Loucy (cell line): ENCODE measurements at regions not wholly inside any gene's neighbourhood (a gene's known extent, or its start where the extent isn't known, plus 50 kb on each side); places are given as distances from the start of the nearest gene placed in this dataset.

Experiments
- H2AFZ ChIP-seq: fragments of 200-600 bp; sonication (generic); 2 replicates; pipeline ENCODE4 v1.6.0; 2016; ENCODE audit warnings: antibody characterized with exemption, mild to moderate bottlenecking, low read length, moderate library complexity
- H3F3A ChIP-seq: fragments of 200-600 bp; 2 replicates; pipeline ENCODE4 v1.6.0; 2016; ENCODE audit warnings: antibody characterized with exemption, low read depth, mild to moderate bottlenecking
- H3K27me3 ChIP-seq: fragments of 200-600 bp; sonication (generic); 2 replicates; pipeline ENCODE4 v1.6.1; 2014; ENCODE audit warnings: low read length, mild to moderate bottlenecking; ENCODE audit not compliant: insufficient read depth, poor library complexity, severe bottlenecking
- H3K36me3 ChIP-seq: fragments of 200-600 bp; sonication (generic); 2 replicates; pipeline ENCODE4 v1.6.1; 2016; ENCODE audit warnings: low read length; ENCODE audit not compliant: insufficient read depth
- H3K4me1 ChIP-seq: fragments of 200-600 bp; sonication (generic); 2 replicates; pipeline ENCODE4 v1.5.1; 2014; ENCODE audit warnings: low read length, mild to moderate bottlenecking; ENCODE audit not compliant: insufficient read depth, poor library complexity, severe bottlenecking
- H3K4me2 ChIP-seq: fragments of 200-600 bp; sonication (generic); 2 replicates; pipeline ENCODE4 v1.6.0; 2014; ENCODE audit warnings: antibody characterized with exemption, low read length, low read depth, mild to moderate bottlenecking; ENCODE audit not compliant: poor library complexity, severe bottlenecking
- H3K4me3 ChIP-seq: fragments of 200-600 bp; sonication (generic); 2 replicates; pipeline ENCODE4 v1.5.1; 2014; ENCODE audit warnings: low read length, mild to moderate bottlenecking, mixed read lengths; ENCODE audit not compliant: poor library complexity, severe bottlenecking
- H3K79me2 ChIP-seq: fragments of 200-600 bp; sonication (generic); 2 replicates; pipeline ENCODE4 v1.6.1; 2014; ENCODE audit warnings: low read length; ENCODE audit not compliant: insufficient read depth
- H3K9ac ChIP-seq: fragments of 200-600 bp; sonication (generic); 2 replicates; pipeline ENCODE4 v1.6.0; 2014; ENCODE audit warnings: mild to moderate bottlenecking, low read depth, low read length, moderate library complexity; ENCODE audit not compliant: poor library complexity, severe bottlenecking
- H3K9me2 ChIP-seq: fragments of 200-600 bp; sonication (generic); replicated peaks from 2 replicates; pipeline ENCODE4 v1.6.1; 2016; ENCODE audit warnings: low read depth, low read length, mixed read lengths
- H3K9me3 ChIP-seq: fragments of 200-600 bp; sonication (generic); 2 replicates; pipeline ENCODE4 v1.6.1; 2014; ENCODE audit warnings: mild to moderate bottlenecking, antibody characterized with exemption, low read length, low read depth; ENCODE audit not compliant: insufficient read depth
- H4K20me1 ChIP-seq: fragments of 200-600 bp; sonication (generic); 2 replicates; pipeline ENCODE4 v1.6.0; 2014; ENCODE audit warnings: antibody characterized with exemption, low read length, mild to moderate bottlenecking; ENCODE audit not compliant: insufficient read depth, poor library complexity, severe bottlenecking
- EZH2phosphoT487 ChIP-seq: fragments of 200-600 bp; IDR thresholded peaks from 2 replicates; pipeline ENCODE4 v1.6.1; 2018; ENCODE audit warnings: antibody characterized with exemption, mild to moderate bottlenecking, moderate library complexity, borderline replicate concordance
- TF ChIP-seq, protein P1 (sequence below): fragments of 200-600 bp; sonication (generic); conservative IDR thresholded peaks from 2 replicates; pipeline ENCODE4 v1.5.1; 2014; ENCODE audit warnings: mild to moderate bottlenecking, antibody characterized with exemption, low read length

DNA sequence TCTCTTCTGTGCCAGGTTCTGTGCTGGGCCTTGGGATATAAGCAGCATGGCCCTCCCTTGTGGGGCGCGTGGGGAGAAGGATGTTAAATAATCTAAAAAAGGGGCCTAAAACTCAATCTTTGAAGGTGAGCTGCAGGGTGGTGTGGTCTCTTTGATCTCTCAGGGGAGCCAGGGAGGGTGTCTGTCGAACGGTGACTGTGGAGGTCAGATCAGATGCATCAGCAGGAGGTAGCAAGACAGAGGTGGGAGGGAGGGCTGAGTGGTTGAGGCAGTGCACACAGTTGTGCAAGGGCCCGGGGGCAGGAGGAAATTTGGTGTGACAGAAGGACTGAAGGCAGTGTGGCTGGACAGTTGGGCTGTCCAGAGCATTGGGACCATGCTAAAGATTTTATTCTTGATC, 287.3 kb downstream of the BMP7 start:
- H3K79me2 ChIP-seq: no peaks in the 10 kb centered on the region
- no peaks in the 10 kb centered on the region for H3K4me1 ChIP-seq
- H3K9ac ChIP-seq: no peak overlapping the region
- no peak overlapping the region for H2AFZ ChIP-seq
- H3K9me3 ChIP-seq: no peaks in the 10 kb centered on the region
- H3K4me2 ChIP-seq: no peak overlapping the region
- no peaks in the 10 kb centered on the region for H3K9me2 ChIP-seq
- H3K27me3 ChIP-seq: no peaks in the 10 kb centered on the region
- H3K36me3 ChIP-seq: no peaks in the 10 kb centered on the region
- TF ChIP-seq, protein P1, sequence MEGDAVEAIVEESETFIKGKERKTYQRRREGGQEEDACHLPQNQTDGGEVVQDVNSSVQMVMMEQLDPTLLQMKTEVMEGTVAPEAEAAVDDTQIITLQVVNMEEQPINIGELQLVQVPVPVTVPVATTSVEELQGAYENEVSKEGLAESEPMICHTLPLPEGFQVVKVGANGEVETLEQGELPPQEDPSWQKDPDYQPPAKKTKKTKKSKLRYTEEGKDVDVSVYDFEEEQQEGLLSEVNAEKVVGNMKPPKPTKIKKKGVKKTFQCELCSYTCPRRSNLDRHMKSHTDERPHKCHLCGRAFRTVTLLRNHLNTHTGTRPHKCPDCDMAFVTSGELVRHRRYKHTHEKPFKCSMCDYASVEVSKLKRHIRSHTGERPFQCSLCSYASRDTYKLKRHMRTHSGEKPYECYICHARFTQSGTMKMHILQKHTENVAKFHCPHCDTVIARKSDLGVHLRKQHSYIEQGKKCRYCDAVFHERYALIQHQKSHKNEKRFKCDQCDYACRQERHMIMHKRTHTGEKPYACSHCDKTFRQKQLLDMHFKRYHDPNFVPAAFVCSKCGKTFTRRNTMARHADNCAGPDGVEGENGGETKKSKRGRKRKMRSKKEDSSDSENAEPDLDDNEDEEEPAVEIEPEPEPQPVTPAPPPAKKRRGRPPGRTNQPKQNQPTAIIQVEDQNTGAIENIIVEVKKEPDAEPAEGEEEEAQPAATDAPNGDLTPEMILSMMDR: no peak
- TF ChIP-seq EZH2phosphoT487: no peak
- no peaks in the 10 kb centered on the region for H4K20me1 ChIP-seq
- H3K4me3 ChIP-seq: no peak overlapping the region
- H3F3A ChIP-seq: no peaks in the 10 kb centered on the region

DNA sequence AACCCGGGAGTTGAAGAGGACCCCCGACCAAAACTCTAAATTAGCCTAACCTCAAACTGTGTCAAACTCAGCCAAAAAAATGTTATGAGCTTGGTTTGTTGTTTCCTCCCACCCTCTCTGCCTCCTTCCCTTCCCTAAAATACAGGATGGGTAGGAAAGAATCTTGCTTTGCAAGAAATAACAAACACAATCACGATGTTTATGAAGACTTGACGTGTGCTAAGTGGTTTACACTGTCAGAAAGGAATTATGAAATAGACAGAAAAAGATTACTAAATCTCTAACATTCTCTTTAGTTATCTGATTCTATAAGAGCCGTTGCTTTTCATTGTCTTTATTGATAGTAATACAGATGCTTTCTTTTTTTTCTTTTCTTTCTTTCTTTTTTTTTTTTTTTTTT, 285.1 kb downstream of the BMP7 start:
- Histone ChIP-seq H2AFZ (no peak overlapping the region), H3K27me3 (no peaks in the 10 kb centered on the region), H3K4me1 (no peaks in the 10 kb centered on the region), H3K9me3 (no peaks in the 10 kb centered on the region), H3K4me2 (no peak overlapping the region), H3K79me2 (no peaks in the 10 kb centered on the region), H3K36me3 (no peaks in the 10 kb centered on the region), H4K20me1 (no peaks in the 10 kb centered on the region), H3K4me3 (no peak overlapping the region), H3F3A (no peaks in the 10 kb centered on the region), H3K9ac (no peak overlapping the region), H3K9me2 (no peaks in the 10 kb centered on the region)
- TF ChIP-seq, protein P1: no peak
- no peak for TF ChIP-seq EZH2phosphoT487

DNA sequence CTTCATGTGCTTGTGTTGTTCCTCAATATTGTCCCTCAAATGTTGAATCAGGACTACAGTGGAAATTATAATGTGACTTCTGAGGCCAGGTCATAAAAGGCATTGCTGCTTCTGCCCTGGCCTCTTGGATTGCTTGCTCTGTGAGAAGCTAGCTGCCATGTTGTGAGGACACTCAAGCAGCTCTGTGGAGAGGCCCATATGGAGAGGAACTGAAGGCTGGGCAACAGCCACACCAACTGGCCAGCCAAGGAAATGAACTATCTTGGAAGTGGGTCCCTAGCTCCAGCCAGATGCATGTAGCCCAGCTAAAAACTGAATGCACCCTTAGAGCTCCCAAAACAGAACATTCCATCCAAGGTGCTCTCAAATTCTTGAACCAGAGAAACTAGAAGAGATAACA, 282.6 kb downstream of the BMP7 start:
- H2AFZ ChIP-seq: no peak overlapping the region
- H3K4me1 ChIP-seq: no peaks in the 10 kb centered on the region
- H3K9ac ChIP-seq: no peak overlapping the region
- no peaks in the 10 kb centered on the region for H3K9me2 ChIP-seq
- no peak overlapping the region for H3K4me3 ChIP-seq
- H4K20me1 ChIP-seq: no peaks in the 10 kb centered on the region
- H3F3A ChIP-seq: no peaks in the 10 kb centered on the region
- no peaks in the 10 kb centered on the region for H3K9me3 ChIP-seq
- TF ChIP-seq EZH2phosphoT487: no peak
- TF ChIP-seq, protein P1: no peak
- no peak overlapping the region for H3K4me2 ChIP-seq
- no peaks in the 10 kb centered on the region for H3K27me3 ChIP-seq
- H3K36me3 ChIP-seq: no peaks in the 10 kb centered on the region
- no peaks in the 10 kb centered on the region for H3K79me2 ChIP-seq
